ENCODE measurements at regions not wholly inside any gene's neighbourhood (a gene's known extent, or its start where the extent isn't known, plus 50 kb on each side); places are given as distances from the start of the nearest gene placed in this dataset.

DNA sequence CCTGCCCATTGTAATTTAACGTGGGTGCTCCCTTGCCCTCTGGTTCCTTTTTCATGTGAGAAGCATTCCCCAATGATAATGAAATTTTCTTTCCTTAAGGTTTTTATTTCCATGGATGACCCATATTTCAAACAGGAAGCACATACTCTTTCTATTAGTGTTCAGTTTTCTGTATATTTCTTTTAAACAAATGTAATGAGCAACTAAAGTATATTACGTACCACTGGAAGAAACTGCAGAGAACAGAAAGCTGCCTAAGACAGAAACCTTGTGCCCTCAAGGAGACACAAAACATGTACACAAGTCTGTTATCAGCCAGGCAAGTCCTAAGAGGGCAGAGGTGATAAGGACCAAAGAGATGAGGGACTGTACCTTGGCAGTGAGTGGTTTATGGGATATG lies 414.9 kb downstream of the ETNK1 start:
- no peak for TF ChIP-seq ZNF207 (IDR thresholded peaks at IDR 0.05; ENCODE audit: borderline replicate concordance)
- no peak for TF ChIP-seq ZNF274 (IDR thresholded peaks at IDR 0.05; ENCODE audit: insufficient read depth, insufficient read length)
